HEK293 (cell line): ENCODE measurements at regions not wholly inside any gene's neighbourhood (a gene's known extent, or its start where the extent isn't known, plus 50 kb on each side); places are given as distances from the start of the nearest gene placed in this dataset.

Source experiments
- CTCF ChIP-seq: fragments of 450-650 bp; formaldehyde crosslinking; IDR thresholded peaks from 2 replicates; pipeline ENCODE4 v1.5.1; 2016; ENCODE audit warnings: missing biosample characterization, missing genetic modification characterization
- ELK4 ChIP-seq: IDR thresholded peaks from 2 replicates; pipeline ENCODE4 v1.6.1; 2011; ENCODE audit warnings: mild to moderate bottlenecking, low read depth, low read length, borderline replicate concordance
- PBX3 ChIP-seq: sonication (generic); formaldehyde crosslinking; IDR thresholded peaks from 2 replicates; pipeline ENCODE4 v1.8.1; 2022; ENCODE audit warnings: mild to moderate bottlenecking, moderate library complexity, missing genetic modification reagents
- YY1 ChIP-seq: fragments of 450-650 bp; formaldehyde crosslinking; IDR thresholded peaks from 2 replicates; pipeline ENCODE4 v1.5.1; 2018; ENCODE audit warnings: missing biosample characterization, missing genetic modification characterization
- ZNF335 ChIP-seq: fragments of 450-650 bp; formaldehyde crosslinking; conservative IDR thresholded peaks from 2 replicates; pipeline ENCODE4 v1.5.1; 2016; ENCODE audit warnings: missing biosample characterization, missing genetic modification characterization
- ZNF394 ChIP-seq: fragments of 450-650 bp; formaldehyde crosslinking; IDR thresholded peaks from 2 replicates; pipeline ENCODE4 v1.5.1; 2016; ENCODE audit warnings: missing biosample characterization, missing genetic modification characterization, mild to moderate bottlenecking, moderate library complexity, borderline replicate concordance

GRCh38 chr3:137242836-137243400 is 285.1 kb downstream of the IL20RB start:
- TF ChIP-seq PBX3 (CRISPR knock-in tag) = no peak
- no peak for TF ChIP-seq ZNF335 (tag by site-specific recombination)
- no peak for TF ChIP-seq ELK4
- no peak for TF ChIP-seq YY1
- TF ChIP-seq ZNF394 (tag by site-specific recombination) = no peak
- TF ChIP-seq CTCF (tag by site-specific recombination) = no peak
